HuH-7 (cell line): ENCODE measurements at regions not wholly inside any gene's neighbourhood (a gene's known extent, or its start where the extent isn't known, plus 50 kb on each side); places are given as distances from the start of the nearest gene placed in this dataset.

ENCODE experiments used
- DNase-seq: peaks from one replicate; pipeline ENCODE4 v3.0.0; 2011; ENCODE audit warnings: low spot score

DNA sequence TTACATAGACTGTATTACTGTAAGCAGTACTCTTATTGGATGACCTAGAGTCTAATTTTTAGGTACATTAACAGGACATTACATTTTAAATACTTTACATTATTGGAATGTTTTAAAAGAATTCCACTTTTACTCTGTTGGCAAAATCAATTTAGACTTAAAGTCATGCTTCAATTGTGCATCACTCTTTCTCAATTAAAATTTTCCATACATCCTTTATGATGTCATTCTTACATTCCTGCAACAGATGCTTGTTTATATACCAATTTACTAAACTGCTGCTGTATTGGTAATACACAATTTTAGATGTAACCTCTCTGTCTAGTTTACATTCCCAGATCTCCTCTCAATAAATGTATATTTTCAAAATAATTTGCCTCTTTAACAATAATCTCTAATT lies 440.1 kb downstream of the ZEB2 start:
- DNase-seq, result no peak

DNA sequence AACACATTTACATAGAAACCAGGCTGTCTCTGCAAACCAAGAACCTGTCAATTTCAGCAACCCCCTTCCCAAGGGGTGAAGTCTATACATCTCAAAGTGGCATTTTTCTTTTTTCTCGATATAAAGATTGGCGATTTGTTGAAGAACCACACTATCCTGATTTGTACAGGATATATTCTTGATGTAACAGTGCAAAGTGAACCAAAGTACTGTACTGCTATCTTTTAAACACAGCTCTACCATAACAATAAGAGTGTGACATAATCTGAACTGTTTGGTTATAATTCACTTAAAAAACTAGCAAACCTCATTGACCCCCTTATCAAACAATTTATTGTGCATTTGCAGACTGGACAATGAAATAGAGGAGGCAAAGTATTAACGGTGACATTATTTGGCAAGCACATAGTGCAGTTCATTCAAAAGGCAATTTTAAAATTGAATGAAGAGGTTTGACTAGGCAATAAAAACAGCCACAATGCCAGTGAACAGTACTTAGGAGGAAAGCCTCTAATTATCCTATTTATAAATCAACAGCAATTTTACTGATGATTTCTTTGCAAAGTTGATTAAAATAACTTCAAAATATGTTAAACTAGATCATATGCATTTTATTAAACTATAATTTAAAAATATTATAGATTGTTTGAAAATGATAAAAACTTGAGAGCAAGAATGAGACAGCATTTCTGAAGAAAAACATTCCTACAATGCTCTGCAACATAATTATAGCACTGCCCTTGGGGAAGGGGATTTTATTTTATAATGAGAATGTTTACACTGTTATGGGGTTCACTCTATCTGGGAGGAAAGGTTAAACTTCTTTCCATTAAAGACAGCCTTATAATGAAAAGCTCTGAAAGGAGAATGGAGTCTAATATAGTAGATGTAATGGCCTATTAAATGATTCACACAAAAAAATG lies 440.9 kb downstream of the ZEB2 start:
- DNase-seq, result no peak

GRCh38 chr2:144078106-144078505 lies 441.8 kb downstream of the ZEB2 start:
- no peak for DNase-seq

GRCh38 chr2:144074450-144074849 lies 445.5 kb downstream of the ZEB2 start:
- no peak for DNase-seq

DNA sequence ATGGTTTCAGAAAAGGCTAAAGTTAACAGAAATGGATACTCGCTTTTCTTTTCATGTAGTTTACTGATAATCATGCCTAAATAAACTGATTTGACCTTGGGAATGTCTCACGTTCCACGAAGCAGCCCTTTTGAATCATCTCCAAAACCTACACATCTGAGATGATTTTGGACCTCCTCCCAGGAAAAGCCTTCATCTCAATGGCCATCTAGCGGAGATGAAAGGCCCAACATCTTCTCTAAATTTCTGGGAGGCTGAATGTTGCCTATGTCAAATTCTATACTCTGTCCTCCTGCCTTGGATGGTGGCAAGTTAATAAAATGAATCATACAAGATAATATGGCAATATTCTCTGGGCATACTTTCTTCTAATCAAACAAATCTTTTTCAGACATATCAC lies 448.5 kb downstream of the ZEB2 start:
- no peak for DNase-seq

DNA sequence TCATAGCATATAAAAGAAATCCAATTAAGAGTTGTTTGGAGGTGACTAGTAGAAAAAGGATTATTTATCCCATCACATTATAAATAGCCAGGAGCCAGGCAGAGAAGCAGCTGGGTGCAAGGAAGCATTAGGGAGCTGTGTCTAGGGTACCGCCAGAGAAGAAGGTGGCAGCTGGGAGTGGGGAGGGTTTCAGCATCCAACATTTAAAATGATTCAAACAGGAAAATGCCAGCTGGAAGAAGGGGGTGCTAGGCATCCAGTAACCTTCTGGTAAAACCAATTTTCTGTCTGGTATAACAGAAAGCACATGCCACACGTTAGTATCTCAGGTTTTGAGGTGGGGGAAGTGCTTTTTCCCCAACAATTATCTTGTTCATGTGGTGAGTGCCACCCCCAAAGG lies 452.4 kb downstream of the ZEB2 start:
- no peak for DNase-seq

- no peak for DNase-seq
These were observed 456.3 kb downstream of the ZEB2 start for GRCh38 chr2:144063602-144064001.

DNA sequence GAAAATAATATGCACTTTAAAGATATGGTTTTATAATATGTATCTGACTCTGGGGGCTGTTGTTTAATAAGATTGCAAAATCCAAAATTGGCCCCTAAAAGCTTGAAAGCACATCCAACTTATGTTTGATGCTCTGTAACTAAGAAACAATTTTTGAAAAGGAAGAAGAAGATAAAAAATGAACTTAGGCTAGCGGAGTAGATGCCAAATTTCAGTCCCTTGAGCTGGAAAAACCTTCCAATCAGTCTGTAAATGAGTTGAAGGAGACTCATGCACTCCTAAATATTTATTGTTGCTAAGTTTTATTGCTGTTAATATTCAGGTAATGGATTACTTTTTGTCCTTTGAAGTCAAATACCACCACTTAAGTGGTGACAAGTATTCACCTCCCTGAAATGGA lies 465.0 kb downstream of the ZEB2 start:
- no peak for DNase-seq

DNA sequence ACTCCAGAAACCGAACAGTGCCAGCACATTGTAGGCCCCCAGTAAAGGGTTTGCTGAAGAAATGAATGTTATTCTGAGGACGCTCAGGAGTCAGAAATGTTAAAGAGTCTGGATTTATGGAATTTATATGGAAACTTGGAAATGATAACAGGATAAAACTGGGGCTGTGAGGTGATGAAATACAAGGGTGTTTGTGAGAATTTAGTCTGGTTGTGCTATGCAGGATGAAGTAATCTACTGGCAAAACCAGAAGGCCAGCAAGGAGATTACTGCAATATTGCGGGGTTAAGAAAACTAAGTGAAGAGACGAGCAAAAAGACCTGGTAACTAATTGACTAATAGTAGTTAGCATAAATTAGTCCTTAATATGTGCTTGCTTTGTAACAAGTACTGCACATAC lies 467.8 kb downstream of the ZEB2 start:
- no peak for DNase-seq

- DNase-seq, result no peak
These were observed 470.8 kb downstream of the ZEB2 start for GRCh38 chr2:144049137-144049536.

DNA sequence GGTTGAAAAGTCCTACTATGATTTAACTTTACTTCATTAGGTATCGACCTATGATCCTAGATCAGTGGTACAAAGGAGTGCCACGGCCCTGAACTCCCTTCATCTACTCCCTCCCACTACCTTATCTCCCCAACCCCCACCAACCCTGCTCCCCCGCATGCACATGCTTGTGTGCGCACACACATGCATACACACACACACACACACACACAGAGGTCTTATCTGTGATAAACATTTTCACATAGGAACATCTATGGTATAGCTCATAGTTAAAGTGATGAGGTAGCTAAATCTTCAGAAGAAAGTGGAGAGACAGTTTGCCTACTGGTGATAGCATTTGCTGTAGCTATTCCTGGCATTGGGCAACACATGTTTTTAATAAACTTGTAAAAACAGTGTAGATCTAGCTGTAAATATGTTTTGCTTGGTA lies 471.3 kb downstream of the ZEB2 start:
- DNase-seq, result no peak

DNA sequence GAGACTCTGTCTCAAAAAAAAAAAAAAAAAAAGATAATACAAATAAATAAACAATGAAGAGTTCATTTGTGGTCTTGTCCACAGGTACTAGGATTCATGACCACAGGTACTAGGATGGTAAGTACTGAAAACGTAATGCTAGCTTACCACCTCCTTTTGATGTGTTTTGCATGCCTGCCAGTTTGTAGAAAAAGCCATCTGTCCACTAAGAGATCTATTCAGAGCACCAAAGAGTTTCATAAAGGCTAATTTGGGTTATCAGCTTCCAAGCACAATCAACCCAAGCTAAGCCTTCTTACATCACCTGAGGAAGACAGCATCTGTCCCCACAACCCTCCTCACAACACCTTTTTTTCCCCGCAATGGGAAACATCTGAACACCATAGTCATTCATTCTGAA lies 477.2 kb downstream of the ZEB2 start:
- no peak for DNase-seq

GRCh38 chr2:144041612-144042011 lies 478.3 kb downstream of the ZEB2 start:
- no peak for DNase-seq

- DNase-seq, result no peak
These were observed 479.1 kb downstream of the ZEB2 start for GRCh38 chr2:144040834-144041233.

DNA sequence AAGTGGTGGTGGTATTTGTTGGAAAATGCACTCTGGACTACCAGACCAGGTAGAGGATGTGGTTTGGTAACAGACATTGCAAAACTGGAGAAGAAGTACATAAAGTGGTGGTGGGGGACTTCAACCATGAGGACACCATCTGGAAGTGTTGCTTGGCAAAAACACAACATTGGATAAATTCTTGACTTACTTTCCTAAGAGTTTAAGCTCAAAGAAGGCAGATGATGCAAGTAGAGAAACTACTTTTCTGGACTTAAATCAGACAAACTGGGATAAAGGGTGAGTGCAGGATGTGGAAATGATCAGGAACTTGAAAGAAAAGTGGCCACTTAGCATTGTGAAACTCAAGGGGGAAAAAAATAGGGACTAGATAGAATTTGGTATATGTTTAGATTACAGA lies 487.4 kb downstream of the ZEB2 start:
- DNase-seq, result no peak

- no peak for DNase-seq
These were observed 489.1 kb downstream of the ZEB2 start for GRCh38 chr2:144030791-144031190.

GRCh38 chr2:144027593-144027992 lies 492.3 kb downstream of the ZEB2 start:
- DNase-seq, result no peak

DNA sequence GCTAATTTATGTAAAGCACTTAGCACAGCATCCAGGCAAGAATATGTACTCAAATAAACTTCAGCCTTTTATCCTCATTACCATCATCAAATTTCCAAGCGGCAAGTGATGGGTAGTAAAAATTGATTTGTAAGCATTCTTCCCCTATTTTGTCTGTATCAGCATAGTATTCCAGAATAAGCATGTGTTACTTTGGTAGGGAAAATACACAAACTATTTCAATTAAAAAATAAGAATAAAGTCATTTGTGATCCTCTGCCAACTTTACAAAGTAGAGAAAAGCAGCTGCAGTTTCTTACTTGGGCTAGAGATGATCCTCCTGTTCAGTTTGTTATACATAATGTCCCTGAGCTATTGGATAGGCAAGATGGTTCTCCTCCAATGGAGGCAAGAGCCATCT lies 493.2 kb downstream of the ZEB2 start:
- DNase-seq, result no peak

- DNase-seq, result no peak
These were observed 499.9 kb downstream of the ZEB2 start for GRCh38 chr2:144020047-144020446.

- DNase-seq, result no peak
These were observed 504.2 kb downstream of the ZEB2 start for GRCh38 chr2:144015655-144016245.

GRCh38 chr2:144015036-144015435 lies 504.9 kb downstream of the ZEB2 start:
- no peak for DNase-seq

DNA sequence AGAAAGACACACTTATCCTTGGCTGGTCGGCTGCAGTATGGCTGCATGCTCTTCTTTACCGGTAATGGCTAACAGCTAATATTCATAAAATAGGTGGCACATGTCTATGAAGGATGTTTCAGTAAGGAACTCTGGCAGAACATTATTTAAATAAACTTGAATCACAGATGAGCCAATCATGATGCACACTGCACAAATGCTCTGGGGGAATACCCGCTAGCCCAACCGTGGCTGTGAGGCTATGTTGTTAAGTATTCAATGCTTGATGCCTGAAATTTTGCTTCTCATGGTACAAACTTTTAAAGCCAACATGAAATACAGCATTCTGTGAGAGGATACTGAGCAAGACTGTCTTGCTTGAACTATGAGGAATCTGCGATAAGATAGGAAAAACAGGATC lies 505.8 kb downstream of the ZEB2 start:
- no peak for DNase-seq

- DNase-seq, result no peak
These were observed 507.6 kb downstream of the ZEB2 start for GRCh38 chr2:144012304-144012703.

GRCh38 chr2:144011553-144011952 lies 508.4 kb downstream of the ZEB2 start:
- DNase-seq, result no peak
